ENCODE measurements at regions not wholly inside any gene's neighbourhood (a gene's known extent, or its start where the extent isn't known, plus 50 kb on each side); places are given as distances from the start of the nearest gene placed in this dataset.

DNA sequence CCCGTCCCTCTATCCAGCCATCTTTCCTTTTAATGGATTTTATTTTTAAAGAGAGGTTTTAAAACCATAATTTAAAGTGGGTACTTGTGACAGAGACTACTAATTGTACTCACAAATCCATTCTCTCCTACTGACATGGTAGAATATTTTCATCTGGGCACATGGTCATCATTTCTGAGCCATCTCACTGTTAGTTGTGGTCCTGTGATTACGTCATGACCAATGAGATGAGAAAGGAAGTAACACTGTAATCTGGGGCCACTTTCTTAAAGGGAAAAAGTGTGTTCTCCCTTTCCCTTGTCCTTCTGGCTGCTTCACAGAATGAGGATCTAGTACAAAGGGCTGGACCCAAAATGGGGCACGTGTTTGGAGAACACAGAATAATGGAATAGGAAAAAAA lies 538.7 kb downstream of the CMPK2 start:
- TF ChIP-seq, protein P1, sequence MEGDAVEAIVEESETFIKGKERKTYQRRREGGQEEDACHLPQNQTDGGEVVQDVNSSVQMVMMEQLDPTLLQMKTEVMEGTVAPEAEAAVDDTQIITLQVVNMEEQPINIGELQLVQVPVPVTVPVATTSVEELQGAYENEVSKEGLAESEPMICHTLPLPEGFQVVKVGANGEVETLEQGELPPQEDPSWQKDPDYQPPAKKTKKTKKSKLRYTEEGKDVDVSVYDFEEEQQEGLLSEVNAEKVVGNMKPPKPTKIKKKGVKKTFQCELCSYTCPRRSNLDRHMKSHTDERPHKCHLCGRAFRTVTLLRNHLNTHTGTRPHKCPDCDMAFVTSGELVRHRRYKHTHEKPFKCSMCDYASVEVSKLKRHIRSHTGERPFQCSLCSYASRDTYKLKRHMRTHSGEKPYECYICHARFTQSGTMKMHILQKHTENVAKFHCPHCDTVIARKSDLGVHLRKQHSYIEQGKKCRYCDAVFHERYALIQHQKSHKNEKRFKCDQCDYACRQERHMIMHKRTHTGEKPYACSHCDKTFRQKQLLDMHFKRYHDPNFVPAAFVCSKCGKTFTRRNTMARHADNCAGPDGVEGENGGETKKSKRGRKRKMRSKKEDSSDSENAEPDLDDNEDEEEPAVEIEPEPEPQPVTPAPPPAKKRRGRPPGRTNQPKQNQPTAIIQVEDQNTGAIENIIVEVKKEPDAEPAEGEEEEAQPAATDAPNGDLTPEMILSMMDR (IDR thresholded peaks at IDR 0.05): no peak
- no peak for TF ChIP-seq ZFX (IDR thresholded peaks at IDR 0.05; ENCODE audit: borderline replicate concordance)

Data from 22Rv1 (cell line).